H54 (cell line): ENCODE measurements at regions not wholly inside any gene's neighbourhood (a gene's known extent, or its start where the extent isn't known, plus 50 kb on each side); places are given as distances from the start of the nearest gene placed in this dataset.

ENCODE experiments used
- DNase-seq: peaks from one replicate; pipeline ENCODE4 v3.0.0; 2011; ENCODE audit warnings: low spot score, mixed read lengths; ENCODE audit not compliant: insufficient read length
- FAIRE-seq: peaks from 3 replicates; lab custom pipeline; 2011; peaks lifted over from hg19 to GRCh38; lab: Jason Lieb, UNC
- POLR2A ChIP-seq: IDR thresholded peaks from 2 replicates; pipeline ENCODE4 v1.6.1; 2011; ENCODE audit warnings: low read depth, mild to moderate bottlenecking, low read length

- FAIRE-seq = no peak
- no peak for DNase-seq
- TF ChIP-seq POLR2A = no peak
Observed at GRCh38 chr1:194184425-194184824, 998.0 kb upstream of the B3GALT2 start.

- FAIRE-seq = no peak
- TF ChIP-seq POLR2A = no peak
- no peak for DNase-seq
Observed at GRCh38 chr1:194181845-194182244, 995.4 kb upstream of the B3GALT2 start.

DNA sequence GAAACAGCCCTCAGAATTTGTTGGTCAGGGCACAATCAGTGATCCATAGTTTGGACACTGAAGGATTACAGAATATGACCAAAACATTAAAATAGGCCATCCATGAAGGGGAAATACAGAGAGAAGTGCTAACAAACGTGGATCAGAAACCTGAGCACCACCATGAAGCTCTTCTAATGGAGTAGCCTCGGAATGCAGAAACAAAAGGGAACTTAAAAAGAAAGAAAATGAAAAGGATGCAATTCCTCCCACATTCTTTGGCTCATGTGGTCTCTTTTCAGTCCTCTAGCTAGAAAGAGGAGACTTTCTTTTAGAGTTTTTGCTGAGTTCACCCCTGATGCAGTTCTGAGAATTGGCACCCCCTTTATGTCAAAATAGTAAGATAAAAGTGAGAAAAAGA is 989.8 kb upstream of the B3GALT2 start:
- no peak for TF ChIP-seq POLR2A
- FAIRE-seq (no peak), DNase-seq (no peak)

GRCh38 chr1:194175251-194175650 is 988.8 kb upstream of the B3GALT2 start:
- FAIRE-seq (no peak), DNase-seq (no peak)
- TF ChIP-seq POLR2A = no peak

- FAIRE-seq (no peak), DNase-seq (no peak)
- TF ChIP-seq POLR2A = no peak
Observed at GRCh38 chr1:194174528-194174927, 988.1 kb upstream of the B3GALT2 start.

- no peak for TF ChIP-seq POLR2A
- FAIRE-seq = no peak
- no peak for DNase-seq
Observed at GRCh38 chr1:194171596-194171995, 985.2 kb upstream of the B3GALT2 start.

DNA sequence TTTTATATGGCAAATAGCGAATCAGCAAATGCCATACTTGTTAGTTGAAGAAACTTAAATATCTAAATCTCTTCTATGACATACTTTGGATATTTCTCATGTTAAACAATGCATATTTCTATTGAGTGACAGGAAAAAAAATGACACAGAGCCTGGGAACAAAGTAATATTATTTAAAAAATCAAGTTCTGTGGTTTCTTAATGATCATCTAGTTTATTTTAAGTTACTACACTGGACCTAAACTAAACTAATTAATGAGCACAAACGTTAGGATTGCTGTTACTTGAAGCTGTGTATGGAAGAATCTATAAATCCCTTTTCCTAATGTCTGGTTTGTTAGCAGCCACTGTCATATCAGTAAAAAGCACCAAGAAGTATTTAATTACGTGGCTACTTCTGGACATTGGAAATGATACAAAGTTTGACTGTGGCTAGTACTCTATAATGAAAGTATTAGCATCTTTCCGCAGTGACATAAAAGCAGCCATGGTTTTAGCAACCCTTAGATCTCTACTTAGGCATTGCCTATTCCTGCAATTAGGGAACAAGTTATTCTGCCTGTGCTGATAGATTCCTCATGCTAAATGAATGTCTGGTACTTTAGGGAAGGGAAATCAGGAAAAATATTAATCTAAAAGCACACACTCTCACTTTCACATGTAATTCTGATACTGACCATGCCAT is 981.7 kb upstream of the B3GALT2 start:
- DNase-seq = no peak
- TF ChIP-seq POLR2A = no peak
- FAIRE-seq = no peak

DNA sequence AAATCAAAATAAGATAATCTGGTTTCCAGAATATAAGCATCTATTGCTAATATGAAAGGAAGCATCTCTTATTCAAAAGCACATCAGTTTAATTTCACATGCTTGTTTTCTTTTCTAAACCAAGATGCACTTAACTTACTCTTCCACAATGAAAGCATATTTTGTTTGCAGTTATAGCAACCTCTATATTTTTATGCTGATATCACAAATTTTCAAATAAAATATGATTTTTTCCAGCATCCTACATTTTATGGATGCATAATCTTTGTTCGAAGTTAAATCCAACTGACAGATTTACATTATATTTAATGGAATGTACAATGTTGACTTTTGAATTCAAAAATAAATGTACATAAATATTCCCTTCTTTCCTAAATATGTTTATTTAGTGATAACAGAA is 978.3 kb upstream of the B3GALT2 start:
- no peak for DNase-seq
- FAIRE-seq = no peak
- no peak for TF ChIP-seq POLR2A

DNA sequence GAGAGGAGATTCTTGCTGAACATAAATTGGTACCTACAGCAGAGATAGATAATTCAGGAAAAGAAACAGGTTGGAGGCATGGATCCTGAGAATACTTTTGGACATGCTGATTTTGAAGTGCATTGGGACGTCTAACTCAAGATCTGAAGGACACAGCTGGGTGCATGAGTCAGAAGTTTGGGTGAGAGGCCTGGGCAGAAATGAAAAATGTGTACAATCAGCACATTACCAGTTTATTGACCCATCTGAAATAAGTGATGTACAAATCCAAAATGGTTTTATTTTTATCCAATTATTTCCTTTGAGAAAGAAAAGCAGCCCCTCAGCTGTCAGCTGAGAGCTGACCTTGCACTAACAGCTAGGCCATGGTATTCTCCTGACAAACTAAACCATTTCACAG is 975.2 kb upstream of the B3GALT2 start:
- DNase-seq (no peak), FAIRE-seq (no peak)
- TF ChIP-seq POLR2A = no peak

- DNase-seq (no peak), FAIRE-seq (no peak)
- TF ChIP-seq POLR2A = no peak
Observed at GRCh38 chr1:194159941-194160340, 973.5 kb upstream of the B3GALT2 start.

DNA sequence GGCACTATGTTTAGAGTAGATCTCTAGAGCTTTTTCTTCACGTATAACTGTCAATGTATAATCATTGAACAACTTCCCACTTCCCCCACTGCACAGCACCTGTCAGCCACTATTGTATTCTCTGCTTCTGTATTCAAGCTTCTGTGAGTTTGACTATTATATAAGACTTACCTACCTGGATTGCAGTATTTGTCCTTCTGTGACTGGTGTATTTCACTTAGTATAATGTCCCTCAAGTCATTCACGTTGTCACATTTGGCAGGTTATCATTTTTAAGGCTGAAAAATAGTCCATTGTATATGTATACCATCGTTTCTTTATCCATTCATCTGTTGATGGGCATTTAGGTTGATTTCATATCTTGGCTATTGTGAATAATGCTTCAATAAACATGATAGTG is 969.5 kb upstream of the B3GALT2 start:
- FAIRE-seq (no peak), DNase-seq (no peak)
- TF ChIP-seq POLR2A = no peak

GRCh38 chr1:194151056-194151455 is 964.6 kb upstream of the B3GALT2 start:
- FAIRE-seq (peak; percentile 48), DNase-seq (no peak)
- TF ChIP-seq POLR2A = no peak

DNA sequence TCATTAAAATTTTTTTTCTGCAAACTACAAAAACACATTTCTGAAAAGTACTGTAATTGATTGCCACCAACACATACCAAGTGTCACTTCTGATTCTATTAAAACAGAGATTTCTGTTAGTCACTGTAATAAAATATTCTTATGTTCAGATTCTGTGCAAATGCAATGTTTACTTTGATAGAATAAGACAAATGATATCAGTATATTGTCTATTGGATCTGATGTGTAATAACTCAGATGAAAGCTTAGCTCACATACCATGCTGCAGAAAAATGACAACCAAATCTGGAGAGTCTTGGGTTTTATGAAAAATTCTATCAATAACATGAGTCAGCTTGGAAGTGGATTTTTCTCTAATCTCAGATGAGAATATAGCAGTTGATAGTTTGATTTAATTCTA is 963.8 kb upstream of the B3GALT2 start:
- FAIRE-seq = no peak
- TF ChIP-seq POLR2A = no peak
- no peak for DNase-seq

- FAIRE-seq (no peak), DNase-seq (no peak)
- TF ChIP-seq POLR2A = no peak
Observed at GRCh38 chr1:194133152-194133551, 946.7 kb upstream of the B3GALT2 start.

GRCh38 chr1:194118086-194118485 is 931.7 kb upstream of the B3GALT2 start:
- FAIRE-seq (no peak), DNase-seq (no peak)
- no peak for TF ChIP-seq POLR2A
